ENCODE measurements at regions not wholly inside any gene's neighbourhood (a gene's known extent, or its start where the extent isn't known, plus 50 kb on each side); places are given as distances from the start of the nearest gene placed in this dataset.

GRCh38 chr1:60930130-60930529 is 152.2 kb upstream of the NFIA start:
- TF ChIP-seq POLR2A (IDR thresholded peaks at IDR 0.05) (no peak), CTCF (IDR thresholded peaks at IDR 0.05) (no peak), POLR2AphosphoS5 (IDR thresholded peaks at IDR 0.05) (no peak), EP300 (IDR thresholded peaks at IDR 0.05) (no peak)

All from suprapubic skin (tissue), 4 donors.